ENCODE measurements at regions not wholly inside any gene's neighbourhood (a gene's known extent, or its start where the extent isn't known, plus 50 kb on each side); places are given as distances from the start of the nearest gene placed in this dataset.

- Histone ChIP-seq H3K36me3 (ENCODE audit: control insufficient read depth, insufficient read depth, low read length) (no peaks in the 10 kb centered on the region), H3K27ac (no peak overlapping the region), H3K79me2 (no peaks in the 10 kb centered on the region), H3K4me2 (ENCODE audit: low read length) (no peak overlapping the region), H3K9me3 (ENCODE audit: control insufficient read depth, low read length) (no peaks in the 10 kb centered on the region), H3K4me3 (ENCODE audit: low read depth, low read length) (no peak overlapping the region), H3K27me3 (ENCODE audit: control insufficient read depth, insufficient read depth, low read length) (no peaks in the 10 kb centered on the region), H3K4me1 (no peaks in the 10 kb centered on the region), H2AFZ (no peak overlapping the region), H3K9ac (no peak overlapping the region)
- no peak for TF ChIP-seq CTCF (IDR thresholded peaks at IDR 0.05)
These were observed 609.9 kb downstream of the INSC start for GRCh38 chr11:15724601-15725000.

GRCh38 chr11:15725246-15725645 is 610.5 kb downstream of the INSC start:
- Histone ChIP-seq H3K9ac (no peak overlapping the region), H3K4me1 (no peaks in the 10 kb centered on the region), H3K4me3 (ENCODE audit: low read depth, low read length) (no peak overlapping the region), H3K79me2 (no peaks in the 10 kb centered on the region), H2AFZ (no peak overlapping the region), H3K36me3 (ENCODE audit: control insufficient read depth, insufficient read depth, low read length) (no peaks in the 10 kb centered on the region), H3K9me3 (ENCODE audit: control insufficient read depth, low read length) (no peaks in the 10 kb centered on the region), H3K27me3 (ENCODE audit: control insufficient read depth, insufficient read depth, low read length) (no peaks in the 10 kb centered on the region), H3K4me2 (ENCODE audit: low read length) (no peak overlapping the region), H3K27ac (no peak overlapping the region)
- TF ChIP-seq CTCF (IDR thresholded peaks at IDR 0.05), result no peak

GRCh38 chr11:15726221-15726746 is 611.6 kb downstream of the INSC start:
- Histone ChIP-seq H3K9me3 (ENCODE audit: control insufficient read depth, low read length) (no peaks in the 10 kb centered on the region), H3K4me2 (ENCODE audit: low read length) (no peak overlapping the region), H3K27ac (no peak overlapping the region), H3K4me1 (no peaks in the 10 kb centered on the region), H3K9ac (no peak overlapping the region), H3K36me3 (ENCODE audit: control insufficient read depth, insufficient read depth, low read length) (no peaks in the 10 kb centered on the region), H3K79me2 (no peaks in the 10 kb centered on the region), H3K4me3 (ENCODE audit: low read depth, low read length) (no peak overlapping the region), H2AFZ (no peak overlapping the region), H3K27me3 (ENCODE audit: control insufficient read depth, insufficient read depth, low read length) (no peaks in the 10 kb centered on the region)
- TF ChIP-seq CTCF (IDR thresholded peaks at IDR 0.05), result no peak

GRCh38 chr11:15726893-15727519 is 612.3 kb downstream of the INSC start:
- H3K9me3 ChIP-seq (ENCODE audit: control insufficient read depth, low read length), result no peaks in the 10 kb centered on the region
- no peak overlapping the region for H2AFZ ChIP-seq
- H3K4me2 ChIP-seq (ENCODE audit: low read length), result no peak overlapping the region
- no peak overlapping the region for H3K27ac ChIP-seq
- H3K4me3 ChIP-seq (ENCODE audit: low read depth, low read length), result no peak overlapping the region
- no peak for TF ChIP-seq CTCF (IDR thresholded peaks at IDR 0.05)
- no peak overlapping the region for H3K9ac ChIP-seq
- no peaks in the 10 kb centered on the region for H3K36me3 ChIP-seq (ENCODE audit: control insufficient read depth, insufficient read depth, low read length)
- no peaks in the 10 kb centered on the region for H3K4me1 ChIP-seq
- H3K27me3 ChIP-seq (ENCODE audit: control insufficient read depth, insufficient read depth, low read length), result no peaks in the 10 kb centered on the region
- H3K79me2 ChIP-seq, result no peaks in the 10 kb centered on the region

- no peak overlapping the region for H3K4me2 ChIP-seq (ENCODE audit: low read length)
- H3K4me1 ChIP-seq, result no peaks in the 10 kb centered on the region
- TF ChIP-seq CTCF (IDR thresholded peaks at IDR 0.05), result no peak
- no peaks in the 10 kb centered on the region for H3K79me2 ChIP-seq
- no peak overlapping the region for H3K4me3 ChIP-seq (ENCODE audit: low read depth, low read length)
- no peak overlapping the region for H2AFZ ChIP-seq
- no peak overlapping the region for H3K27ac ChIP-seq
- no peaks in the 10 kb centered on the region for H3K9me3 ChIP-seq (ENCODE audit: control insufficient read depth, low read length)
- H3K27me3 ChIP-seq (ENCODE audit: control insufficient read depth, insufficient read depth, low read length), result no peaks in the 10 kb centered on the region
- H3K36me3 ChIP-seq (ENCODE audit: control insufficient read depth, insufficient read depth, low read length), result no peaks in the 10 kb centered on the region
- H3K9ac ChIP-seq, result no peak overlapping the region
These were observed 612.8 kb downstream of the INSC start for GRCh38 chr11:15727520-15727914.
